CD14-positive monocyte (primary cell): ENCODE measurements at regions not wholly inside any gene's neighbourhood (a gene's known extent, or its start where the extent isn't known, plus 50 kb on each side); places are given as distances from the start of the nearest gene placed in this dataset.
"Not testable (repeated sequence)": the region's sequence is repeated elsewhere in the genome, so short reads cannot be mapped to it uniquely, and the experiment has no call there.

Experiments used
- DNase-seq, 3 donors: peaks; one replicate each; pipeline ENCODE4 v3.0.0-alpha.2; 2011 to 2022
- H2AFZ ChIP-seq: 2 replicates; pipeline ENCODE4 v1.6.0; 2012; ENCODE audit warnings: mild to moderate bottlenecking, low read depth, low read length, inconsistent platforms; ENCODE audit not compliant: insufficient read depth, poor library complexity, severe bottlenecking
- H3K27ac ChIP-seq, 2 donors: 1 replicate in 1 of 2; 2 replicates in 1 of 2; pipeline ENCODE4 v1.5.1; 2012 to 2013; ENCODE audit warnings: low read length in 2 of 2, control low read depth in 1 of 2, inconsistent platforms in 1 of 2, low read depth in 1 of 2, mild to moderate bottlenecking in 1 of 2
- H3K27me3 ChIP-seq, 2 donors: one replicate each; pipeline versions ENCODE4 v1.6.0 to v1.6.1; 2011 to 2013; ENCODE audit warnings: low read length in 2 of 2; ENCODE audit not compliant: control insufficient read depth in 2 of 2, insufficient read depth in 2 of 2
- H3K36me3 ChIP-seq, 2 donors: replicated peaks in 1 of 2; 1 replicate in 1 of 2; 2 replicates in 1 of 2; pipeline versions ENCODE4 v1.5.1 to v1.6.1; 2012 to 2013; ENCODE audit warnings: low read length in 2 of 2, control low read depth in 1 of 2, inconsistent platforms in 1 of 2, mild to moderate bottlenecking in 1 of 2; ENCODE audit not compliant: insufficient read depth in 2 of 2, control insufficient read depth in 1 of 2
- H3K4me1 ChIP-seq, 2 donors: 1 replicate in 1 of 2; 2 replicates in 1 of 2; pipeline versions ENCODE4 v1.5.1 to v1.6.1; 2012 to 2013; ENCODE audit warnings: low read length in 2 of 2, control low read depth in 1 of 2, inconsistent platforms in 1 of 2, mild to moderate bottlenecking in 1 of 2, moderate library complexity in 1 of 2; ENCODE audit not compliant: insufficient read depth in 2 of 2, control insufficient read depth in 1 of 2
- H3K4me2 ChIP-seq: replicated peaks from 2 replicates; pipeline ENCODE3; 2012; ENCODE audit warnings: low read length, moderate library complexity, mild to moderate bottlenecking; ENCODE audit not compliant: poor library complexity, severe bottlenecking; ENCODE audit errors: extremely low read depth
- H3K4me3 ChIP-seq, 3 experiments: fragments of 200-600 bp in 1 of 3; sonication (generic) in 1 of 3; replicated peaks in 1 of 3; 1 replicate in 2 of 3; 2 replicates in 1 of 3; pipeline ENCODE4 v1.5.1; 2011 to 2013; ENCODE audit warnings: low read length in 3 of 3, mild to moderate bottlenecking in 3 of 3, control low read depth in 2 of 3, low read depth in 2 of 3, inconsistent platforms in 1 of 3, moderate library complexity in 1 of 3
- H3K79me2 ChIP-seq: 2 replicates; pipeline ENCODE4 v1.6.0; 2012; ENCODE audit warnings: mild to moderate bottlenecking, control low read depth, inconsistent platforms, low read length, moderate library complexity; ENCODE audit not compliant: insufficient read depth
- H3K9ac ChIP-seq: 2 replicates; pipeline ENCODE4 v1.6.0; 2017; ENCODE audit warnings: low read length, mild to moderate bottlenecking; ENCODE audit not compliant: insufficient read depth, poor library complexity, severe bottlenecking
- H3K9me3 ChIP-seq, 2 donors: replicated peaks in 1 of 2; 1 replicate in 1 of 2; 2 replicates in 1 of 2; pipeline versions ENCODE4 v1.5.1 to v1.6.1; 2012 to 2013; ENCODE audit warnings: low read length in 2 of 2, control low read depth in 1 of 2; ENCODE audit not compliant: control insufficient read depth in 1 of 2, insufficient read depth in 1 of 2
- H4K20me1 ChIP-seq: 2 replicates; pipeline ENCODE4 v1.6.0; 2012; ENCODE audit warnings: mild to moderate bottlenecking, low read length, control low read depth, moderate library complexity; ENCODE audit not compliant: insufficient read depth
- H3K27ac Mint-ChIP-seq, 7 donors: one replicate each; pipeline ENCODE4 v1.8.0; 2020; ENCODE audit warnings: mild to moderate bottlenecking in 7 of 7, mixed read lengths in 7 of 7, moderate library complexity in 6 of 7, inconsistent platforms in 2 of 7
- H3K27me3 Mint-ChIP-seq, 3 donors: one replicate each; pipeline ENCODE4 v1.8.0; 2021 to 2022; ENCODE audit warnings: low read depth in 3 of 3, mild to moderate bottlenecking in 3 of 3, mixed read lengths in 3 of 3, moderate library complexity in 3 of 3, inconsistent platforms in 1 of 3
- H3K36me3 Mint-ChIP-seq, 2 donors: one replicate each; pipeline ENCODE4 v1.8.0; 2020; ENCODE audit warnings: mixed read lengths in 2 of 2, inconsistent platforms in 1 of 2, mild to moderate bottlenecking in 1 of 2
- H3K4me1 Mint-ChIP-seq: one replicate; pipeline ENCODE4 v1.8.0; 2020; ENCODE audit warnings: mild to moderate bottlenecking, mixed read lengths
- H3K4me3 Mint-ChIP-seq, 2 donors: one replicate each; pipeline ENCODE4 v1.8.0; 2020; ENCODE audit warnings: mild to moderate bottlenecking in 2 of 2, mixed read lengths in 2 of 2, moderate library complexity in 1 of 2
- H3K9me3 Mint-ChIP-seq, 7 donors: one replicate each; pipeline ENCODE4 v1.8.0; 2020 to 2022; ENCODE audit warnings: mixed read lengths in 7 of 7, mild to moderate bottlenecking in 6 of 7, moderate library complexity in 6 of 7, inconsistent platforms in 2 of 7
- whole genome bisulfite sequencing: methylation state at CpG from one replicate; pipeline ENCODE4 v1.1.5; 2013; ENCODE audit warnings: missing lambda C conversion rate; ENCODE audit not compliant: insufficient coverage; 5-methylcytosine and 5-hydroxymethylcytosine counted together
- intact Hi-C, 2 donors: fragments of 100-400 bp; cut with micrococcal nuclease; formaldehyde crosslinking; loops; one replicate each; pipeline versions ENCODE4 v1.15.0 to v1.15.1; 2023
- TF ChIP-seq, protein P1 (sequence below): fragments of 200-600 bp; IDR thresholded peaks from one replicate; pipeline ENCODE4 v1.8.0; 2022; ENCODE audit warnings: antibody characterized with exemption, mild to moderate bottlenecking

DNA sequence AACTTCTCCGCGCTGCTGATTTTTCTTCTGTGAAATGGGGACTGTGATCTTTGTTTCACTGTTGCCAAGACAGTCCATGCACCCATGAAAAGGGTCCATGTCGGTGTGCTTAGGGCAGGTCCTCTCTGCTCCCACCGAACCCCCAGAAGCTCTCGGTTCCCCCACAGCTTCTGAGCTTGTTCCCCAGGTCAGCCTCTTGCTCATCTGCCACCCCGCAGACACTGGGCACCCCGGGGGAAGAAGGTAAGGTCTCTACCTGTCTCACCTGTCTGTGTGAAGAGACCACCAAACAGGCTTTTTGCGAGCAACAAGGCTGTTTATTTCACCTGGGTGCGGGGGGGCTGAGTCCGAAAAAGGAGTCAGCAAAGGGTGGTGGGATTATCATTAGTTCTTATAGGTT, 66.2 kb upstream of the NANOS1 start:
- Histone ChIP-seq H3K79me2 (no peaks in the 10 kb centered on the region), H3K4me3 (no peak overlapping the region), H3K4me2 (no peak overlapping the region), H3K4me1 (peaks cover 0 to 5% of the 10 kb centered on the region in 2 donors), H3K27me3 (no peaks in the 10 kb centered on the region), H3K36me3 (no peaks in the 10 kb centered on the region), H3K27ac (no peak overlapping the region), H4K20me1 (no peaks in the 10 kb centered on the region), H3K9ac (no peak overlapping the region), H3K9me3 (no peaks in the 10 kb centered on the region), H2AFZ (no peak overlapping the region)
- Mint-ChIP-seq H3K9me3 (peaks cover 0 to 2% (median 0%) of the 10 kb centered on the region in 7 donors), H3K4me1 (peaks cover 7% of the 10 kb centered on the region), H3K4me3 (no peak overlapping the region), H3K36me3 (no peaks in the 10 kb centered on the region), H3K27ac (no peak overlapping the region), H3K27me3 (peaks cover 0 to 5% (median 0%) of the 10 kb centered on the region in 3 donors)
- TF ChIP-seq, protein P1, sequence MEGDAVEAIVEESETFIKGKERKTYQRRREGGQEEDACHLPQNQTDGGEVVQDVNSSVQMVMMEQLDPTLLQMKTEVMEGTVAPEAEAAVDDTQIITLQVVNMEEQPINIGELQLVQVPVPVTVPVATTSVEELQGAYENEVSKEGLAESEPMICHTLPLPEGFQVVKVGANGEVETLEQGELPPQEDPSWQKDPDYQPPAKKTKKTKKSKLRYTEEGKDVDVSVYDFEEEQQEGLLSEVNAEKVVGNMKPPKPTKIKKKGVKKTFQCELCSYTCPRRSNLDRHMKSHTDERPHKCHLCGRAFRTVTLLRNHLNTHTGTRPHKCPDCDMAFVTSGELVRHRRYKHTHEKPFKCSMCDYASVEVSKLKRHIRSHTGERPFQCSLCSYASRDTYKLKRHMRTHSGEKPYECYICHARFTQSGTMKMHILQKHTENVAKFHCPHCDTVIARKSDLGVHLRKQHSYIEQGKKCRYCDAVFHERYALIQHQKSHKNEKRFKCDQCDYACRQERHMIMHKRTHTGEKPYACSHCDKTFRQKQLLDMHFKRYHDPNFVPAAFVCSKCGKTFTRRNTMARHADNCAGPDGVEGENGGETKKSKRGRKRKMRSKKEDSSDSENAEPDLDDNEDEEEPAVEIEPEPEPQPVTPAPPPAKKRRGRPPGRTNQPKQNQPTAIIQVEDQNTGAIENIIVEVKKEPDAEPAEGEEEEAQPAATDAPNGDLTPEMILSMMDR: no peak
- intact Hi-C loops: no loop called here
- WGBS: 98% methylated on average over 7 of the region's 10 CpGs
- DNase-seq: no peak

DNA sequence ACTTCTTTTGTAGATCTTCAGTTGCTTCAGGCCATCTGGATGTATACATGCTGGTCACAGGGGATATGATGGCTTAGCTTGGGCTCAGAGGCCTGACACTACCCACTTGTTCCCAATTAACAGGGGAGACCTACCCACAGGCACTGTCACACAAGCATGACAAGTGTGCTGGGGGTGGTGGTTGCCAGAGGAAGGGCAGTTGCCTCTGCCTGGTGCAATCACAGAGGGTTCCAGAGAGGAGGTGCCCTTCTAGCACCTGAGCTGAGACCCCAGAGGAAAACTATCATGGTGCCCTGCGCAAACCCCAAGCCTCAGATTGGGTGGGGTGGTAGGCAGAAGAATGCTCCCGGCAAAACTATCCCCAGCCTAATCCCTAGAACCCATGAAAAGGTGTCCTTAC, 65.6 kb upstream of the NANOS1 start:
- peaks cover 4% of the 10 kb centered on the region for H3K4me1 Mint-ChIP-seq
- H3K36me3 Mint-ChIP-seq: no peaks in the 10 kb centered on the region
- no peak overlapping the region for H3K4me3 ChIP-seq
- no peaks in the 10 kb centered on the region for H3K79me2 ChIP-seq
- DNase-seq: no peak
- H3K4me3 Mint-ChIP-seq: no peak overlapping the region
- H3K9ac ChIP-seq: no peak overlapping the region
- H3K4me2 ChIP-seq: no peak overlapping the region
- H3K27me3 ChIP-seq: no peaks in the 10 kb centered on the region
- H3K27me3 Mint-ChIP-seq: peaks cover 0 to 5% (median 0%) of the 10 kb centered on the region in 3 donors
- no peaks in the 10 kb centered on the region for H3K36me3 ChIP-seq
- intact Hi-C loops: no loop called here
- no CpG with 5 or more reads among the region's 2 CpGs for WGBS
- H3K27ac ChIP-seq: no peak overlapping the region
- H3K9me3 Mint-ChIP-seq: peaks cover 0 to 2% (median 0%) of the 10 kb centered on the region in 7 donors
- H3K27ac Mint-ChIP-seq: no peak overlapping the region
- peaks cover 0 to 5% of the 10 kb centered on the region in 2 donors for H3K4me1 ChIP-seq
- H2AFZ ChIP-seq: no peak overlapping the region
- TF ChIP-seq, protein P1: no peak
- no peaks in the 10 kb centered on the region for H3K9me3 ChIP-seq
- H4K20me1 ChIP-seq: no peaks in the 10 kb centered on the region

DNA sequence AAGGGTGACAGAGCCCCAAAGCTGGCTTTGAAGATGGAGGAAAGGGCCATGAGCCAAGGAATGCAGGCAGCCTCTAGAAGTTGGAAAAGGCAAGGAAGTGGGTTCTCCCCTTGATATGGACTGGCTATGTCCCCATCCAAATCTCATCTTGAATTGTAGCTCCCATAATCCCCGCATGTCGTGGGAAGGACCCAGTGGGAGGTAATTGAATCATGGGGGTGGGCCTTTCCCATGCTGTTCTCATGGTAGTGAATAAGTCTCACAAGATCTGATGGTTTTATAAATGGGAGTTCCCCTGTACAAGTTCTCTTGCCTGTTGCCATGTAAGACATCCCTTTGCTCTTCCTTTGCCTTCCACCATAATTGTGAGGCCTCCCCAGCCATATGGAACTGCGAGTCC, 65.0 kb upstream of the NANOS1 start:
- intact Hi-C loops, H2AFZ ChIP-seq, H4K20me1 ChIP-seq, DNase-seq, H3K79me2 ChIP-seq, H3K9ac ChIP-seq, H3K4me1 ChIP-seq, H3K4me3 Mint-ChIP-seq, H3K36me3 Mint-ChIP-seq, H3K9me3 Mint-ChIP-seq, H3K4me1 Mint-ChIP-seq, H3K4me3 ChIP-seq, H3K4me2 ChIP-seq, H3K9me3 ChIP-seq, H3K27ac Mint-ChIP-seq, H3K27me3 Mint-ChIP-seq, H3K27ac ChIP-seq, H3K27me3 ChIP-seq, H3K36me3 ChIP-seq: not testable (repeated sequence)
- whole genome bisulfite sequencing: 92% methylated on average over 2 of the region's 3 CpGs
